HepG2 (cell line): ENCODE measurements at regions not wholly inside any gene's neighbourhood (a gene's known extent, or its start where the extent isn't known, plus 50 kb on each side); places are given as distances from the start of the nearest gene placed in this dataset.

ENCODE experiments used
- AGO2 ChIP-seq: fragments of 200-400 bp; formaldehyde crosslinking; optimal IDR thresholded peaks from 2 replicates; pipeline ENCODE3; 2017; ENCODE audit warnings: mild to moderate bottlenecking, low read depth, low read length, moderate library complexity
- ASH2L ChIP-seq: fragments of 300-600, 200-600 bp; sonication (generic); IDR thresholded peaks from 2 replicates; pipeline ENCODE4 v1.7.0; 2017; ENCODE audit warnings: low read depth, mild to moderate bottlenecking, moderate library complexity, mixed read lengths, low read length; ENCODE audit not compliant: insufficient read length
- ATF7-NPFF ChIP-seq: sonication (generic); formaldehyde crosslinking; IDR thresholded peaks from 2 replicates; pipeline ENCODE4 v1.8.1; 2023; ENCODE audit warnings: mild to moderate bottlenecking, low read depth, missing genetic modification reagents, moderate library complexity
- FOXJ3 ChIP-seq: sonication (generic); formaldehyde crosslinking; IDR thresholded peaks from 2 replicates; pipeline ENCODE4 v1.4.0; 2020; ENCODE audit warnings: missing genetic modification reagents, mild to moderate bottlenecking, borderline replicate concordance
- HNRNPUL1 ChIP-seq: fragments of 200-400 bp; formaldehyde crosslinking; IDR thresholded peaks from 2 replicates; pipeline ENCODE4 v1.6.1; 2017; ENCODE audit warnings: low read depth, mild to moderate bottlenecking, low read length, moderate library complexity
- IRX3 ChIP-seq: sonication (generic); formaldehyde crosslinking; IDR thresholded peaks from 2 replicates; pipeline ENCODE4 v1.8.1; 2023; ENCODE audit warnings: mild to moderate bottlenecking, low read depth, missing genetic modification reagents, borderline replicate concordance
- KMT2B ChIP-seq: IDR thresholded peaks from 2 replicates; pipeline ENCODE4 v1.6.1; 2016; ENCODE audit warnings: missing genetic modification reagents, missing compliant biosample characterization
- POLR2AphosphoS2 ChIP-seq: IDR thresholded peaks from 2 replicates; pipeline ENCODE4 v1.6.1; 2011; ENCODE audit warnings: low read depth, low read length, improper control_type of control experiment
- RFXANK ChIP-seq: IDR thresholded peaks from 2 replicates; pipeline ENCODE4 v1.6.1; 2016
- SMAD9 ChIP-seq: sonication (generic); formaldehyde crosslinking; IDR thresholded peaks from 2 replicates; pipeline ENCODE4 v1.5.1; 2020; ENCODE audit warnings: mild to moderate bottlenecking, missing genetic modification reagents
- U2AF1 ChIP-seq: fragments of 200-400 bp; formaldehyde crosslinking; optimal IDR thresholded peaks from 2 replicates; pipeline ENCODE3; 2017; ENCODE audit warnings: mild to moderate bottlenecking, low read depth, low read length
- ZBTB42 ChIP-seq: sonication (generic); formaldehyde crosslinking; IDR thresholded peaks from 2 replicates; pipeline ENCODE4 v1.5.0; 2020; ENCODE audit warnings: mild to moderate bottlenecking, missing genetic modification reagents
- ZFP36 ChIP-seq: fragments of 150-350 bp; IDR thresholded peaks from 2 replicates; pipeline ENCODE4 v1.6.1; 2018; ENCODE audit warnings: borderline replicate concordance, low read length, low read depth; ENCODE audit not compliant: partially characterized antibody
- ZFYVE20 ChIP-seq: sonication (generic); formaldehyde crosslinking; IDR thresholded peaks from 2 replicates; pipeline ENCODE4 v1.8.0; 2023; ENCODE audit warnings: low read depth, mild to moderate bottlenecking, moderate library complexity, missing genetic modification reagents, borderline replicate concordance
- ZNF616 ChIP-seq: sonication (generic); formaldehyde crosslinking; IDR thresholded peaks from 2 replicates; pipeline ENCODE4 v1.5.0; 2020; ENCODE audit warnings: low read depth, mild to moderate bottlenecking, missing genetic modification reagents
- TF ChIP-seq, protein P1 (sequence below): sonication (generic); formaldehyde crosslinking; IDR thresholded peaks from 2 replicates; pipeline ENCODE4; 2020; ENCODE audit warnings: missing genetic modification reagents, mild to moderate bottlenecking, borderline replicate concordance
- TF ChIP-seq, protein P2 (sequence below): sonication (generic); formaldehyde crosslinking; IDR thresholded peaks from 2 replicates; pipeline ENCODE4 v1.5.0; 2020; ENCODE audit warnings: missing genetic modification reagents
- TF ChIP-seq, protein P3 (sequence below): sonication (generic); formaldehyde crosslinking; IDR thresholded peaks from 2 replicates; pipeline ENCODE4 v1.5.0; 2020; ENCODE audit warnings: missing genetic modification reagents, mild to moderate bottlenecking, borderline replicate concordance
- TF ChIP-seq, protein P4 (sequence below), 2 experiments: sonication (generic) in 1 of 2; formaldehyde crosslinking in 1 of 2; IDR thresholded peaks; 2 replicates each; pipeline versions ENCODE4 v1.5.1 to v1.6.1; 2011 to 2020; ENCODE audit warnings: borderline replicate concordance in 1 of 2, low read depth in 1 of 2, low read length in 1 of 2, mild to moderate bottlenecking in 1 of 2, missing genetic modification reagents in 1 of 2, moderate library complexity in 1 of 2
- TF ChIP-seq, protein P5 (sequence below): sonication (generic); formaldehyde crosslinking; IDR thresholded peaks from 2 replicates; pipeline ENCODE4 v1.4.0; 2020; ENCODE audit warnings: missing genetic modification reagents, low read depth, mild to moderate bottlenecking, borderline replicate concordance

DNA sequence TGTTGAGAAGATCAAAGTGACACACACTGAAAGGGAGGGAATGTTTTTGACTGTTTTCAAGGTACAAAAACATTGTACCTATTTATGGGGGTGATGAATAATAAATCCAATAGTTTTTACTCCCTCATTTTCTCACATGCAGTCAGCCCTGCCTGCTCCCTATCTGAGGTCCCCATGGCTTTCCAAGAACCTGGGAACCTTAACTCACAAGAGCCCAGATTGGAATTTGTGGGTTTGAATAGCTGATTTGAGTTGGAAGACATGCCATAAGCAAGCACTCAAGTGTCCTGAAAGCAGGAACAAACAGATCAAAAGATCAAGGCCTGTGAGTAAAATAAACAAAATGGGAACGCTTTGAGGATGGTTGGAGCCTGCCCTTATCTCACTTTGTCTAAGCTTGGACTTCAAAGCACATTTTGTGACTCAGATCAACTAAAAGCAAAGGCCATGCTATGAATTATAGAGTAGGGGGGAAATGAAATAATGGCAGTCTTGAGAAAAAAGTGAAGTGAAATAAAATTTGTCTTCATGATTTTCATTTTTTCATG lies 136.6 kb downstream of the LYPLAL1 start (continued):
- TF ChIP-seq SMAD9 (CRISPR knock-in tag), result no peak
- no peak for TF ChIP-seq ZNF616 (CRISPR knock-in tag)
- peak; percentile 37; the same call in 1 of the 2 replicates for TF ChIP-seq RFXANK (CRISPR knock-in tag)
- TF ChIP-seq, protein P1, sequence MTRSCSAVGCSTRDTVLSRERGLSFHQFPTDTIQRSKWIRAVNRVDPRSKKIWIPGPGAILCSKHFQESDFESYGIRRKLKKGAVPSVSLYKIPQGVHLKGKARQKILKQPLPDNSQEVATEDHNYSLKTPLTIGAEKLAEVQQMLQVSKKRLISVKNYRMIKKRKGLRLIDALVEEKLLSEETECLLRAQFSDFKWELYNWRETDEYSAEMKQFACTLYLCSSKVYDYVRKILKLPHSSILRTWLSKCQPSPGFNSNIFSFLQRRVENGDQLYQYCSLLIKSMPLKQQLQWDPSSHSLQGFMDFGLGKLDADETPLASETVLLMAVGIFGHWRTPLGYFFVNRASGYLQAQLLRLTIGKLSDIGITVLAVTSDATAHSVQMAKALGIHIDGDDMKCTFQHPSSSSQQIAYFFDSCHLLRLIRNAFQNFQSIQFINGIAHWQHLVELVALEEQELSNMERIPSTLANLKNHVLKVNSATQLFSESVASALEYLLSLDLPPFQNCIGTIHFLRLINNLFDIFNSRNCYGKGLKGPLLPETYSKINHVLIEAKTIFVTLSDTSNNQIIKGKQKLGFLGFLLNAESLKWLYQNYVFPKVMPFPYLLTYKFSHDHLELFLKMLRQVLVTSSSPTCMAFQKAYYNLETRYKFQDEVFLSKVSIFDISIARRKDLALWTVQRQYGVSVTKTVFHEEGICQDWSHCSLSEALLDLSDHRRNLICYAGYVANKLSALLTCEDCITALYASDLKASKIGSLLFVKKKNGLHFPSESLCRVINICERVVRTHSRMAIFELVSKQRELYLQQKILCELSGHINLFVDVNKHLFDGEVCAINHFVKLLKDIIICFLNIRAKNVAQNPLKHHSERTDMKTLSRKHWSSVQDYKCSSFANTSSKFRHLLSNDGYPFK, result no peak
- TF ChIP-seq, protein P2, sequence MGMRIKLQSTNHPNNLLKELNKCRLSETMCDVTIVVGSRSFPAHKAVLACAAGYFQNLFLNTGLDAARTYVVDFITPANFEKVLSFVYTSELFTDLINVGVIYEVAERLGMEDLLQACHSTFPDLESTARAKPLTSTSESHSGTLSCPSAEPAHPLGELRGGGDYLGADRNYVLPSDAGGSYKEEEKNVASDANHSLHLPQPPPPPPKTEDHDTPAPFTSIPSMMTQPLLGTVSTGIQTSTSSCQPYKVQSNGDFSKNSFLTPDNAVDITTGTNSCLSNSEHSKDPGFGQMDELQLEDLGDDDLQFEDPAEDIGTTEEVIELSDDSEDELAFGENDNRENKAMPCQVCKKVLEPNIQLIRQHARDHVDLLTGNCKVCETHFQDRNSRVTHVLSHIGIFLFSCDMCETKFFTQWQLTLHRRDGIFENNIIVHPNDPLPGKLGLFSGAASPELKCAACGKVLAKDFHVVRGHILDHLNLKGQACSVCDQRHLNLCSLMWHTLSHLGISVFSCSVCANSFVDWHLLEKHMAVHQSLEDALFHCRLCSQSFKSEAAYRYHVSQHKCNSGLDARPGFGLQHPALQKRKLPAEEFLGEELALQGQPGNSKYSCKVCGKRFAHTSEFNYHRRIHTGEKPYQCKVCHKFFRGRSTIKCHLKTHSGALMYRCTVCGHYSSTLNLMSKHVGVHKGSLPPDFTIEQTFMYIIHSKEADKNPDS, result no peak
- no peak for TF ChIP-seq POLR2AphosphoS2
- TF ChIP-seq, protein P3, sequence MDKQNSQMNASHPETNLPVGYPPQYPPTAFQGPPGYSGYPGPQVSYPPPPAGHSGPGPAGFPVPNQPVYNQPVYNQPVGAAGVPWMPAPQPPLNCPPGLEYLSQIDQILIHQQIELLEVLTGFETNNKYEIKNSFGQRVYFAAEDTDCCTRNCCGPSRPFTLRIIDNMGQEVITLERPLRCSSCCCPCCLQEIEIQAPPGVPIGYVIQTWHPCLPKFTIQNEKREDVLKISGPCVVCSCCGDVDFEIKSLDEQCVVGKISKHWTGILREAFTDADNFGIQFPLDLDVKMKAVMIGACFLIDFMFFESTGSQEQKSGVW, result no peak
- no peak for TF ChIP-seq HNRNPUL1
- peak; percentile 90; the same call in 1 of the 2 replicates for TF ChIP-seq FOXJ3 (CRISPR knock-in tag)
- peak; percentile 99 for TF ChIP-seq ASH2L
- TF ChIP-seq, protein P4, sequence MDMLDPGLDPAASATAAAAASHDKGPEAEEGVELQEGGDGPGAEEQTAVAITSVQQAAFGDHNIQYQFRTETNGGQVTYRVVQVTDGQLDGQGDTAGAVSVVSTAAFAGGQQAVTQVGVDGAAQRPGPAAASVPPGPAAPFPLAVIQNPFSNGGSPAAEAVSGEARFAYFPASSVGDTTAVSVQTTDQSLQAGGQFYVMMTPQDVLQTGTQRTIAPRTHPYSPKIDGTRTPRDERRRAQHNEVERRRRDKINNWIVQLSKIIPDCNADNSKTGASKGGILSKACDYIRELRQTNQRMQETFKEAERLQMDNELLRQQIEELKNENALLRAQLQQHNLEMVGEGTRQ (IDR thresholded peaks at IDR 0.05; ENCODE audit: low read depth, low read length), result no peak
- TF ChIP-seq, protein P4 (CRISPR knock-in tag; IDR thresholded peaks at IDR 0.05; ENCODE audit: borderline replicate concordance), result no peak
- TF ChIP-seq, protein P5, sequence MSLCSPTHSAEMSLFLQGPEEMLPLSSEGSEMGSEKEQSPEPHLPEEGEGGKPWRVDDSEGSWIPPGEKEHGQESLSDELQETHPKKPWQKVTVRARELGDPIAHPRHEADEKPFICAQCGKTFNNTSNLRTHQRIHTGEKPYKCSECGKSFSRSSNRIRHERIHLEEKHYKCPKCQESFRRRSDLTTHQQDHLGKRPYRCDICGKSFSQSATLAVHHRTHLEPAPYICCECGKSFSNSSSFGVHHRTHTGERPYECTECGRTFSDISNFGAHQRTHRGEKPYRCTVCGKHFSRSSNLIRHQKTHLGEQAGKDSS (CRISPR knock-in tag), result no peak; the same call in 1 of the 2 replicates
- no peak for TF ChIP-seq U2AF1
- TF ChIP-seq IRX3, result no peak
- TF ChIP-seq ZBTB42, result no peak
- TF ChIP-seq AGO2, result no peak
- no peak for TF ChIP-seq KMT2B
- TF ChIP-seq ZFP36, result no peak
- no peak for TF ChIP-seq ZFYVE20
- TF ChIP-seq ATF7-NPFF (CRISPR knock-in tag), result no peak
